ENCODE measurements at regions not wholly inside any gene's neighbourhood (a gene's known extent, or its start where the extent isn't known, plus 50 kb on each side); places are given as distances from the start of the nearest gene placed in this dataset.

- TF ChIP-seq CTCF (conservative IDR thresholded peaks at IDR 0.05; ENCODE audit: low read depth in 2 of 2) (no peak), JUNB (IDR thresholded peaks at IDR 0.05; ENCODE audit: unreplicated experiment) (no peak), EZH2phosphoT487 (IDR thresholded peaks at IDR 0.05; ENCODE audit: unreplicated experiment) (no peak)
Measured at GRCh38 chr4:41374490-41374889, 117.8 kb downstream of the UCHL1 start.
